GM23338 (cell line): ENCODE measurements at regions not wholly inside any gene's neighbourhood (a gene's known extent, or its start where the extent isn't known, plus 50 kb on each side); places are given as distances from the start of the nearest gene placed in this dataset.

ENCODE experiments used
- ATAC-seq: fragments of 200-7000 bp; cut with Tn5 transposase; 3 replicates; pipeline ENCODE4 v1.9.1; 2020
- DNase-seq: peaks from one replicate; pipeline ENCODE4 v3.0.0-alpha.2; 2015; ENCODE audit warnings: low spot score
- H2AFZ ChIP-seq: fragments of 200-600 bp; sonication (generic); 2 replicates; pipeline ENCODE4 v1.8.0; 2016; ENCODE audit warnings: antibody characterized with exemption, mild to moderate bottlenecking, moderate library complexity
- H3F3A ChIP-seq: fragments of 200-600 bp; sonication (generic); replicated peaks from 2 replicates; pipeline ENCODE4 v1.8.0; 2017; ENCODE audit warnings: antibody characterized with exemption, mixed run types, low read depth
- H3K27ac ChIP-seq: fragments of 200-600 bp; sonication (generic); 2 replicates; pipeline ENCODE4 v1.6.1; 2016; ENCODE audit warnings: low read depth
- H3K27me3 ChIP-seq: fragments of 200-600 bp; sonication (generic); 2 replicates; pipeline ENCODE4 v1.8.0; 2016; ENCODE audit warnings: mild to moderate bottlenecking, mixed run types, moderate library complexity; ENCODE audit not compliant: insufficient read depth
- H3K36me3 ChIP-seq: fragments of 200-600 bp; sonication (generic); 2 replicates; pipeline ENCODE4 v1.8.0; 2016; ENCODE audit warnings: mild to moderate bottlenecking; ENCODE audit not compliant: insufficient read depth
- H3K4me1 ChIP-seq: fragments of 200-600 bp; sonication (generic); 2 replicates; pipeline ENCODE4 v1.8.0; 2016; ENCODE audit warnings: mild to moderate bottlenecking, moderate library complexity; ENCODE audit not compliant: insufficient read depth
- H3K4me2 ChIP-seq: fragments of 200-600 bp; sonication (generic); 2 replicates; pipeline ENCODE4 v1.7.1; 2017; ENCODE audit warnings: mixed run types
- H3K4me3 ChIP-seq: fragments of 200-600 bp; sonication (generic); 2 replicates; pipeline ENCODE4 v1.6.1; 2016; ENCODE audit warnings: mixed run types
- H3K79me2 ChIP-seq: fragments of 200-600 bp; sonication (generic); replicated peaks from 2 replicates; pipeline ENCODE4 v1.8.0; 2017; ENCODE audit warnings: mild to moderate bottlenecking; ENCODE audit not compliant: insufficient read depth
- H3K9me2 ChIP-seq: fragments of 200-600 bp; sonication (generic); 2 replicates; pipeline ENCODE4 v1.8.0; 2017; ENCODE audit not compliant: insufficient read depth
- H4K20me1 ChIP-seq: fragments of 200-600 bp; sonication (generic); replicated peaks from 2 replicates; pipeline ENCODE4 v1.8.0; 2017; ENCODE audit warnings: mild to moderate bottlenecking; ENCODE audit not compliant: insufficient read depth
- H3K27ac Mint-ChIP-seq: 2 replicates; pipeline ENCODE4 v1.8.0; 2020; ENCODE audit warnings: inconsistent platforms, mild to moderate bottlenecking, moderate library complexity, mixed read lengths
- H3K27me3 Mint-ChIP-seq: 3 replicates; pipeline ENCODE4 v1.8.0; 2022; ENCODE audit warnings: low read depth, mild to moderate bottlenecking, moderate library complexity, mixed read lengths, inconsistent platforms; ENCODE audit not compliant: insufficient read depth, poor library complexity
- H3K36me3 Mint-ChIP-seq: 3 replicates; pipeline ENCODE4 v1.8.0; 2021; ENCODE audit warnings: low read depth, mild to moderate bottlenecking, inconsistent platforms, moderate library complexity, mixed read lengths
- H3K4me1 Mint-ChIP-seq: 3 replicates; pipeline ENCODE4 v1.8.0; 2020; ENCODE audit warnings: mild to moderate bottlenecking, inconsistent platforms, mixed read lengths
- H3K4me3 Mint-ChIP-seq: 3 replicates; pipeline ENCODE4 v1.8.0; 2021; ENCODE audit warnings: moderate library complexity, mild to moderate bottlenecking, inconsistent platforms, mixed read lengths
- H3K9me3 Mint-ChIP-seq: 3 replicates; pipeline ENCODE4 v1.8.0; 2020; ENCODE audit warnings: moderate library complexity, mild to moderate bottlenecking, inconsistent platforms, mixed read lengths
- CREB1 ChIP-seq: fragments of 250-450 bp; sonication (Bioruptor Pico); IDR thresholded peaks from 2 replicates; pipeline ENCODE4 v1.5.0; 2020; ENCODE audit warnings: low read depth, mild to moderate bottlenecking, moderate library complexity
- CTCF ChIP-seq, 2 experiments: fragments of 200-600 bp in 1 of 2; sonication (generic) in 1 of 2; conservative IDR thresholded peaks; 2 replicates each; pipeline versions ENCODE4 v1.5.1 to v1.6.1; 2016 to 2017; ENCODE audit warnings: antibody characterized with exemption in 2 of 2, low read depth in 2 of 2, mild to moderate bottlenecking in 2 of 2, moderate library complexity in 1 of 2
- ETS1 ChIP-seq: IDR thresholded peaks from 2 replicates; pipeline ENCODE4 v1.6.1; 2016; ENCODE audit warnings: antibody characterized with exemption
- EZH2 ChIP-seq: fragments of 200-600 bp; sonication (generic); IDR thresholded peaks from one replicate; pipeline ENCODE4 v1.8.0; 2017; ENCODE audit warnings: antibody characterized with exemption, mild to moderate bottlenecking, low read depth; ENCODE audit not compliant: unreplicated experiment
- EZH2phosphoT487 ChIP-seq: fragments of 200-600 bp; sonication (generic); IDR thresholded peaks from one replicate; pipeline ENCODE4 v1.8.1; 2018; ENCODE audit warnings: antibody characterized with exemption; ENCODE audit not compliant: unreplicated experiment
- JUNB ChIP-seq: IDR thresholded peaks from one replicate; pipeline ENCODE4 v1.6.1; 2016; ENCODE audit warnings: antibody characterized with exemption; ENCODE audit not compliant: unreplicated experiment
- NANOG ChIP-seq: IDR thresholded peaks from 2 replicates; pipeline ENCODE4 v1.6.1; 2016; ENCODE audit warnings: antibody characterized with exemption, borderline replicate concordance
- POLR2AphosphoS5 ChIP-seq: IDR thresholded peaks from 2 replicates; pipeline ENCODE4 v1.6.1; 2016; ENCODE audit warnings: antibody characterized with exemption, low read depth
- STAT1 ChIP-seq: IDR thresholded peaks from one replicate; pipeline ENCODE4 v1.6.1; 2016; ENCODE audit warnings: antibody characterized with exemption; ENCODE audit not compliant: unreplicated experiment
- ZNF114 ChIP-seq: fragments of 250-450 bp; sonication (Bioruptor Pico); IDR thresholded peaks from 2 replicates; pipeline ENCODE4 v1.5.0; 2020; ENCODE audit warnings: mild to moderate bottlenecking, moderate library complexity
- ZNF331 ChIP-seq: fragments of 250-450 bp; sonication (Bioruptor Pico); IDR thresholded peaks from 2 replicates; pipeline ENCODE4 v1.5.0; 2020; ENCODE audit warnings: low read depth, mild to moderate bottlenecking, moderate library complexity
- ZNF462 ChIP-seq: fragments of 250-450 bp; sonication (Bioruptor Pico); IDR thresholded peaks from 2 replicates; pipeline ENCODE4 v1.5.0; 2020; ENCODE audit warnings: mild to moderate bottlenecking, moderate library complexity
- TF ChIP-seq, protein P1 (sequence below): IDR thresholded peaks from one replicate; pipeline ENCODE4 v1.6.1; 2018; ENCODE audit warnings: antibody characterized with exemption; ENCODE audit not compliant: unreplicated experiment

DNA sequence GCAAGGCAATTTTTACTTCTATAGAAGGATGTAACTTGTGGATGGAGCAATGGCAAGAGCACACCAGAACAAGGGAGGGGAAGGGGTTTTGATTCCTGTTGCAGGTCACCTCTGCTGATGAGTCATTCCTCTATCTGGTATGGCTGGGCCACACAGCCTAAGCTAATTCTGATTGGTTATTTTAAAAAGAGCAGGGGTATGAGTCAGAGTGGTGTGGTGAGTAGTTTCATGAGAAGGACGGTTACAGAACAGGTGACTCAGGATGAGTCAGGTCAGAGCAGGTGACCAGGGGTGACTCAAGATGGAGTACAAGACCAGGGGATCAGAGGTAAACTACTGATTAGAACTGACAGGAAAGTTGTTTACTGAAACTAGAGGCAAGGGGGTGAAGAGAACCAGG lies 231.9 kb upstream of the USP9Y start:
- H3K9me2 ChIP-seq = no peaks in the 10 kb centered on the region
- ATAC-seq = no peak
- no peaks in the 10 kb centered on the region for H3K4me1 Mint-ChIP-seq

More for the DNA sequence above, 231.9 kb upstream of the USP9Y start:
- DNase-seq = no peak
- H3K4me1 ChIP-seq = no peaks in the 10 kb centered on the region
- no peaks in the 10 kb centered on the region for H3F3A ChIP-seq
- peaks cover 21% of the 10 kb centered on the region for H3K27me3 ChIP-seq
- no peaks in the 10 kb centered on the region for H3K79me2 ChIP-seq
- H3K27me3 Mint-ChIP-seq = peaks cover 3% of the 10 kb centered on the region
- H3K27ac Mint-ChIP-seq = no peak overlapping the region
- no peak overlapping the region for H3K4me3 ChIP-seq
- no peaks in the 10 kb centered on the region for H3K36me3 Mint-ChIP-seq
- no peaks in the 10 kb centered on the region for H4K20me1 ChIP-seq
- H3K36me3 ChIP-seq = no peaks in the 10 kb centered on the region
- H2AFZ ChIP-seq = no peak overlapping the region
- H3K27ac ChIP-seq = no peak overlapping the region
- no peak overlapping the region for H3K4me3 Mint-ChIP-seq
- TF ChIP-seq ZNF462 (CRISPR knock-in tag) = no peak
- TF ChIP-seq EZH2 = no peak
- TF ChIP-seq ETS1 = no peak
- no peak for TF ChIP-seq NANOG
- TF ChIP-seq CTCF (conservative IDR thresholded peaks at IDR 0.05; ENCODE audit: low read depth in 2 of 2) = no peak
- TF ChIP-seq EZH2phosphoT487 = no peak
- no peak for TF ChIP-seq ZNF331 (CRISPR knock-in tag)
- TF ChIP-seq, protein P1, sequence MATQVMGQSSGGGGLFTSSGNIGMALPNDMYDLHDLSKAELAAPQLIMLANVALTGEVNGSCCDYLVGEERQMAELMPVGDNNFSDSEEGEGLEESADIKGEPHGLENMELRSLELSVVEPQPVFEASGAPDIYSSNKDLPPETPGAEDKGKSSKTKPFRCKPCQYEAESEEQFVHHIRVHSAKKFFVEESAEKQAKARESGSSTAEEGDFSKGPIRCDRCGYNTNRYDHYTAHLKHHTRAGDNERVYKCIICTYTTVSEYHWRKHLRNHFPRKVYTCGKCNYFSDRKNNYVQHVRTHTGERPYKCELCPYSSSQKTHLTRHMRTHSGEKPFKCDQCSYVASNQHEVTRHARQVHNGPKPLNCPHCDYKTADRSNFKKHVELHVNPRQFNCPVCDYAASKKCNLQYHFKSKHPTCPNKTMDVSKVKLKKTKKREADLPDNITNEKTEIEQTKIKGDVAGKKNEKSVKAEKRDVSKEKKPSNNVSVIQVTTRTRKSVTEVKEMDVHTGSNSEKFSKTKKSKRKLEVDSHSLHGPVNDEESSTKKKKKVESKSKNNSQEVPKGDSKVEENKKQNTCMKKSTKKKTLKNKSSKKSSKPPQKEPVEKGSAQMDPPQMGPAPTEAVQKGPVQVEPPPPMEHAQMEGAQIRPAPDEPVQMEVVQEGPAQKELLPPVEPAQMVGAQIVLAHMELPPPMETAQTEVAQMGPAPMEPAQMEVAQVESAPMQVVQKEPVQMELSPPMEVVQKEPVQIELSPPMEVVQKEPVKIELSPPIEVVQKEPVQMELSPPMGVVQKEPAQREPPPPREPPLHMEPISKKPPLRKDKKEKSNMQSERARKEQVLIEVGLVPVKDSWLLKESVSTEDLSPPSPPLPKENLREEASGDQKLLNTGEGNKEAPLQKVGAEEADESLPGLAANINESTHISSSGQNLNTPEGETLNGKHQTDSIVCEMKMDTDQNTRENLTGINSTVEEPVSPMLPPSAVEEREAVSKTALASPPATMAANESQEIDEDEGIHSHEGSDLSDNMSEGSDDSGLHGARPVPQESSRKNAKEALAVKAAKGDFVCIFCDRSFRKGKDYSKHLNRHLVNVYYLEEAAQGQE = no peak
- no peak for TF ChIP-seq ZNF114 (CRISPR knock-in tag)
- no peak for TF ChIP-seq JUNB
- no peak for TF ChIP-seq POLR2AphosphoS5
- no peak for TF ChIP-seq CREB1 (CRISPR knock-in tag)
- TF ChIP-seq STAT1 = no peak
- no peak overlapping the region for H3K4me2 ChIP-seq
- H3K9me3 Mint-ChIP-seq = peaks cover 29% of the 10 kb centered on the region
